ENCODE measurements at regions not wholly inside any gene's neighbourhood (a gene's known extent, or its start where the extent isn't known, plus 50 kb on each side); places are given as distances from the start of the nearest gene placed in this dataset.
A peak's percentile ranks its signal among the peaks of the same experiment; 100 is the strongest.

DNA sequence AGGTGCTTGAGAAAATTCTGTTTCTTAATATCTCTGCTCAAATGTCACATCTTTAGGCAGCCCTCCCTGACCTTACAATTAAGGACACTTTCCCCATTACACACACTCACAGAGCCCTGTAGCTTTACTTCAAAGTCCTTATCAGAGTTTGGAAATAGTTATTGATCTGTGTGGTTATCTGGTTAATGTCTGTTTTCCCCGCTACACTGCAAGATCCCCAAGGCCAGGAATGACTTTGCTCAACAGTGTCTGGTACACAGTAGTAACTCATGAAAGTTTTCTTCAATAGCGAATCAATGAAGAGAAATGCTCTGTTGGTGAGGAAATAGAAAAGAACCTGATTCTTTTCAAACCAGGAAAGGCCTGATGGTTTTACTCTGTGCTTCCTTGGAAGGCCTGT lies 554.4 kb downstream of the REEP3 start (continued):
- TF ChIP-seq ZNF292 (CRISPR knock-in tag; IDR thresholded peaks at IDR 0.05; ENCODE audit: borderline replicate concordance, low read depth) (peak; percentile 60; the same call in 1 of the 2 replicates), MED13 (CRISPR knock-in tag; IDR thresholded peaks at IDR 0.05) (peak; percentile 68; the same call in 1 of the 2 replicates), TEAD2 (CRISPR knock-in tag; IDR thresholded peaks at IDR 0.05) (no peak), POLR2AphosphoS2 (IDR thresholded peaks at IDR 0.05; ENCODE audit: low read depth, low read length) (no peak), FOXA3 (CRISPR knock-in tag; IDR thresholded peaks at IDR 0.05) (peak; percentile 78), KDM1A (CRISPR knock-in tag; IDR thresholded peaks at IDR 0.05) (peak; percentile 23; the same call in 1 of the 2 replicates), TEAD3 (CRISPR knock-in tag; optimal IDR thresholded peaks at IDR 0.05; ENCODE audit: borderline replicate concordance) (peak; percentile 58), STAG1 (CRISPR knock-in tag; IDR thresholded peaks at IDR 0.05) (no peak), HDAC1 (CRISPR knock-in tag; IDR thresholded peaks at IDR 0.05) (peak; percentile 72), ESRRA (CRISPR knock-in tag; IDR thresholded peaks at IDR 0.05; ENCODE audit: low read depth) (peak; percentile 84; the same call in 1 of the 2 replicates), ZFYVE20 (CRISPR knock-in tag; IDR thresholded peaks at IDR 0.05; ENCODE audit: borderline replicate concordance, low read depth) (no peak), ZSCAN31 (CRISPR knock-in tag; IDR thresholded peaks at IDR 0.05; ENCODE audit: low read depth) (no peak), CREM (IDR thresholded peaks at IDR 0.05) (peak; percentile 78; the same call in 1 of the 2 replicates), CREM (CRISPR knock-in tag; IDR thresholded peaks at IDR 0.05) (no peak), ZNF557 (CRISPR knock-in tag; IDR thresholded peaks at IDR 0.05) (0 out of 2 replicates have a peak, but pooled peaks have one; percentile 42), PPARG (CRISPR knock-in tag; conservative IDR thresholded peaks at IDR 0.05) (0 out of 2 replicates have a peak, but pooled peaks have one; percentile 15), HOXD1 (CRISPR knock-in tag; IDR thresholded peaks at IDR 0.05) (peak; percentile 72; the same call in 1 of the 2 replicates), TBL1XR1 (IDR thresholded peaks at IDR 0.05; ENCODE audit: borderline replicate concordance, low read length, partially characterized antibody) (peak; percentile 52), ZNF317 (CRISPR knock-in tag; IDR thresholded peaks at IDR 0.05) (no peak), ZNF263 (CRISPR knock-in tag; IDR thresholded peaks at IDR 0.05) (no peak), REXO4 (CRISPR knock-in tag; IDR thresholded peaks at IDR 0.05; ENCODE audit: borderline replicate concordance) (no peak)
- TF ChIP-seq, protein P1, sequence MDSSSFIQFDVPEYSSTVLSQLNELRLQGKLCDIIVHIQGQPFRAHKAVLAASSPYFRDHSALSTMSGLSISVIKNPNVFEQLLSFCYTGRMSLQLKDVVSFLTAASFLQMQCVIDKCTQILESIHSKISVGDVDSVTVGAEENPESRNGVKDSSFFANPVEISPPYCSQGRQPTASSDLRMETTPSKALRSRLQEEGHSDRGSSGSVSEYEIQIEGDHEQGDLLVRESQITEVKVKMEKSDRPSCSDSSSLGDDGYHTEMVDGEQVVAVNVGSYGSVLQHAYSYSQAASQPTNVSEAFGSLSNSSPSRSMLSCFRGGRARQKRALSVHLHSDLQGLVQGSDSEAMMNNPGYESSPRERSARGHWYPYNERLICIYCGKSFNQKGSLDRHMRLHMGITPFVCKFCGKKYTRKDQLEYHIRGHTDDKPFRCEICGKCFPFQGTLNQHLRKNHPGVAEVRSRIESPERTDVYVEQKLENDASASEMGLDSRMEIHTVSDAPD (CRISPR knock-in tag; IDR thresholded peaks at IDR 0.05), result 0 out of 2 replicates have a peak, but pooled peaks have one; percentile 43
- TF ChIP-seq, protein P2, sequence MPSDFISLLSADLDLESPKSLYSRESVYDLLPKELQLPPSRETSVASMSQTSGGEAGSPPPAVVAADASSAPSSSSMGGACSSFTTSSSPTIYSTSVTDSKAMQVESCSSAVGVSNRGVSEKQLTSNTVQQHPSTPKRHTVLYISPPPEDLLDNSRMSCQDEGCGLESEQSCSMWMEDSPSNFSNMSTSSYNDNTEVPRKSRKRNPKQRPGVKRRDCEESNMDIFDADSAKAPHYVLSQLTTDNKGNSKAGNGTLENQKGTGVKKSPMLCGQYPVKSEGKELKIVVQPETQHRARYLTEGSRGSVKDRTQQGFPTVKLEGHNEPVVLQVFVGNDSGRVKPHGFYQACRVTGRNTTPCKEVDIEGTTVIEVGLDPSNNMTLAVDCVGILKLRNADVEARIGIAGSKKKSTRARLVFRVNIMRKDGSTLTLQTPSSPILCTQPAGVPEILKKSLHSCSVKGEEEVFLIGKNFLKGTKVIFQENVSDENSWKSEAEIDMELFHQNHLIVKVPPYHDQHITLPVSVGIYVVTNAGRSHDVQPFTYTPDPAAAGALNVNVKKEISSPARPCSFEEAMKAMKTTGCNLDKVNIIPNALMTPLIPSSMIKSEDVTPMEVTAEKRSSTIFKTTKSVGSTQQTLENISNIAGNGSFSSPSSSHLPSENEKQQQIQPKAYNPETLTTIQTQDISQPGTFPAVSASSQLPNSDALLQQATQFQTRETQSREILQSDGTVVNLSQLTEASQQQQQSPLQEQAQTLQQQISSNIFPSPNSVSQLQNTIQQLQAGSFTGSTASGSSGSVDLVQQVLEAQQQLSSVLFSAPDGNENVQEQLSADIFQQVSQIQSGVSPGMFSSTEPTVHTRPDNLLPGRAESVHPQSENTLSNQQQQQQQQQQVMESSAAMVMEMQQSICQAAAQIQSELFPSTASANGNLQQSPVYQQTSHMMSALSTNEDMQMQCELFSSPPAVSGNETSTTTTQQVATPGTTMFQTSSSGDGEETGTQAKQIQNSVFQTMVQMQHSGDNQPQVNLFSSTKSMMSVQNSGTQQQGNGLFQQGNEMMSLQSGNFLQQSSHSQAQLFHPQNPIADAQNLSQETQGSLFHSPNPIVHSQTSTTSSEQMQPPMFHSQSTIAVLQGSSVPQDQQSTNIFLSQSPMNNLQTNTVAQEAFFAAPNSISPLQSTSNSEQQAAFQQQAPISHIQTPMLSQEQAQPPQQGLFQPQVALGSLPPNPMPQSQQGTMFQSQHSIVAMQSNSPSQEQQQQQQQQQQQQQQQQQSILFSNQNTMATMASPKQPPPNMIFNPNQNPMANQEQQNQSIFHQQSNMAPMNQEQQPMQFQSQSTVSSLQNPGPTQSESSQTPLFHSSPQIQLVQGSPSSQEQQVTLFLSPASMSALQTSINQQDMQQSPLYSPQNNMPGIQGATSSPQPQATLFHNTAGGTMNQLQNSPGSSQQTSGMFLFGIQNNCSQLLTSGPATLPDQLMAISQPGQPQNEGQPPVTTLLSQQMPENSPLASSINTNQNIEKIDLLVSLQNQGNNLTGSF (CRISPR knock-in tag; IDR thresholded peaks at IDR 0.05), result no peak
- TF ChIP-seq, protein P3, sequence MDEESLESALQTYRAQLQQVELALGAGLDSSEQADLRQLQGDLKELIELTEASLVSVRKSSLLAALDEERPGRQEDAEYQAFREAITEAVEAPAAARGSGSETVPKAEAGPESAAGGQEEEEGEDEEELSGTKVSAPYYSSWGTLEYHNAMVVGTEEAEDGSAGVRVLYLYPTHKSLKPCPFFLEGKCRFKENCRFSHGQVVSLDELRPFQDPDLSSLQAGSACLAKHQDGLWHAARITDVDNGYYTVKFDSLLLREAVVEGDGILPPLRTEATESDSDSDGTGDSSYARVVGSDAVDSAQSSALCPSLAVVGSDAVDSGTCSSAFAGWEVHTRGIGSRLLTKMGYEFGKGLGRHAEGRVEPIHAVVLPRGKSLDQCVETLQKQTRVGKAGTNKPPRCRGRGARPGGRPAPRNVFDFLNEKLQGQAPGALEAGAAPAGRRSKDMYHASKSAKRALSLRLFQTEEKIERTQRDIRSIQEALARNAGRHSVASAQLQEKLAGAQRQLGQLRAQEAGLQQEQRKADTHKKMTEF (CRISPR knock-in tag; IDR thresholded peaks at IDR 0.05), result peak; percentile 37; the same call in 1 of the 2 replicates

Measured in HepG2 (cell line).